Stimulated activated CD4-positive, alpha-beta T cell treated with anti-CD3 and anti-CD28 coated beads, Interleukin-12 subunit alpha, Interleukin-12 subunit beta, amount 100 ng/mL, for 24 hours (primary cell): ENCODE measurements at regions not wholly inside any gene's neighbourhood (a gene's known extent, or its start where the extent isn't known, plus 50 kb on each side); places are given as distances from the start of the nearest gene placed in this dataset.

Experiments used
- DNase-seq, 2 experiments: peaks; one replicate each; pipeline ENCODE4 v3.0.0-alpha.2; 2020; ENCODE audit warnings: low read depth in 2 of 2

DNA sequence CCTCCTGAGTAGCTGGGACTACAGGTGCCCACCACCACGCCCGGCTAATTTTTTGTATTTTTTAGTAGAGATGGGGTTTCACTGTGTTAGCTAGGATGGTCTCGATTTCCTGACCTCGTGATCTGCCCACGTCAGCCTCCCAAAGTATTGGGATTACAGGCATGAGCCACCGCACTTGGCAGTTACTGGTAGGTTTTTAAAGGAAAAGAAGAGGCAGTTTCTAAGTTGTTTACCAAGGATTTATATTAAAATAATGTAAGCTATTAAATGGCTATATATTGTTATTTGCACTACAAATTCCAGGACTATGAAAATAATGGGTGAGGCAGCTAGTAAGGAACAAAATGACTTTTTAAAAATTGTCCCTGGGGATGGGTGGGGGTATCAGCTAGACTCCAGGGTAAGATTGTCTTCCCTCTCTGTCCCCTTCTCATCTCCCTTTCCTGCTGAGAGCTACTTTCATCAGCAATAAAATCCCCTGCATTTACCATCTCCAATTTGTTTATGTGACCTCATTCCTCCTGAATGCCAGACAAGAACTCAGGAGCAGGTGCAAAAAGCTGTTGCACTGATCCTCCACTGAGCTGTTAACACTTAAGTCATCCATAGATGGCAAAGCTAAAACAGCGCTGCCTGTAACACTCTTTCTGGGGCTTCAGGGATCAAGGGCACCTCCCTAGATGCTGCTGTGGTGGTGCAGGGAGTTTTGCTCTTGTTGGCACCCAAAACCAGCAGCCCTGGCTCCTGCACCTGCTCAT is 165.2 kb downstream of the ZPLD1 start:
- no peak for DNase-seq

DNA sequence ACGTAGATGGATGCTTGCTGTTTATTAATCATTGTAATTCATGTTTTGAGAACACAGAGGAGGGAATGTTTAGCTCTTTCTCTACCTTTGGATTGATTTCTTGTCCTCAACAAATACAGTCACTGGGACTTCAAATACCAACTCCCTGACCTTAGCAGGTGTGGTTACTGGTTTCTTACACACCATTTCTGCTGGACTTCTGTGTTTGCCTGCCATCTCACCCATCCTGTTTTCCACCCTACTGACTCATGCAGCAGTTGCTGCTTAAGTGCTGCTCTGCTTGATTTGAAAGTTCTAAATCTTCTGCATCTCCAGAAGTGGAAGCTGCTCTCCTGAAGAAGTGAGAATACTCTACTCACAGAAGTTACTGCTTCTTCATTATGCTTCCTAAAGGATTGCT is 170.3 kb downstream of the ZPLD1 start:
- DNase-seq = no peak

DNA sequence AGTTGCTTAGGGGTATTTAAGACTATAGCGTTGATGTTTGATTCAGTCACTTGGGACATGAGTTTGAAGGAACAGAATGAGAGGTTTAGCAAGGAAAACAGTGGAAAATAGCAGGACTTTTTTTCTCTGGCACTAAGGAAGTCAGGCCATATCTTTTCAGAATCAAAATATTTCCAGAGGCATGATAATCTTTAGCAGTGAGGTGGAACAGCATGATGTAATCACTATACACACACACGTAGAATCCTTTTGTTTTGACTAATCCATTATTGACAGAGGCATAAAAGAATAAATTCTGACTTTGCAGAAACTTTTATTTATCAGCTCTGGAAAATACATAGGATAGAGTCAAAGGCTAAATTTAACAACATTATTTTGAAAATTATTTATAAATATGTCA is 174.1 kb downstream of the ZPLD1 start:
- DNase-seq = no peak

DNA sequence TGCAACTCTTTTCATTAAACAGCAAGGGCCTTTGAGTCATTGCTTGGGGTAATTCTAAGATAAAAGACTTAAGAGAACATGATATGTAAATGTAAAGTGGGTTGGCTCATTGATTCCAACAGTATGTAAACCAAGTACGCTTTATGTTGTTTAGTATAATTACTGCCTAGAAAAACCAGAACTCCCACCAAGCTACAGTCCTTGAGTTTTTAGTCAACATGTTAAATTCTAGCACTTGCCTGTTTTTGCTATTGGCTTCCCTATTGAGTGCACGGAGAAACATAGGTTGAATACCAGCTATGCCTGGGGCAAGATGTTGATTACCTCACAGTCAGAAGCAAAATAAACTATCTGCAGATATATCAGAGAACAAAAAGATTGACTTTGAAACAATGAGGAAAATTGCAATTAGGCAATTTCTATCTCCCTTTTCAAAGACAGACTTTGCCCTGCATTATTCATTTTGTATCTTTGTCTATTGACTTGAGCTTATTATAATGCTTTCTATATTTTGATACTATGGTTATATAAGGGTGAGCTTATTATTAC is 179.3 kb downstream of the ZPLD1 start:
- DNase-seq = no peak

DNA sequence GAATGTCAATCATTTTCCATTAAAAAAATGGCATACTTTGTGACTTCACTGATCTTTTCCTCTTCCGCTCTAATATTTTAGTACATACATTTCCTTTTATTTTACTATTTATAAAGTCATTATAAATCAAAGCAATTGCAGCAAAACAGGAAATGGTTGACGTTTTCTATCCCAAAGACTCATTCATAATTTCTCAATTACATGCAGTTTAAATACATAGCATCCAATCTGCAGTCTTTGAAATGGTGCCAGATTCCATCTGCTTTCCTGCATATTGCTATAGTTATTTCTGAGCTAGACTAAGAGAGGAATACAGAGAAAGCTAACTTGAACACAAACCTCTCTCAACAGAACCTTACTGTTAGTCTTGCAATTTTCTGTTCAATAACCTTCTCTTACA is 179.8 kb downstream of the ZPLD1 start:
- DNase-seq = no peak

DNA sequence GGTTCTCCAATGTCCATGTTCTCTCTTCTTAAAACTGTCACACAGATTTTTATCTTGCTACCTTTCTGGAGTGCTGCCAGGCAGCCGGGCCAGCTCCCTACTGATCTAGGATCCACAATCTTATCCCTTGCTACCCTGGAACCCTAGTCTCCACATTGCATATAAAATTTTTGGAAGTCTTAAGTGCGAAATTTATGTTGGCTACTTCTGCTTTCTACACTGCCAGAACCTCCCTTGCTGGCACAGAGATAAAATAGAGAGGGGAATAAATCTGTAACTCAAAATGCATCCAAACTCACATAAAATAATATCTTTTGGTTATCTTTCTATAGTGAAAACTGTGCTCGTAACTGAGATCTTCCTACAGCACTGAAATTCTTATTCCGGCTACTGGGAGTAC is 182.6 kb downstream of the ZPLD1 start:
- DNase-seq = no peak

DNA sequence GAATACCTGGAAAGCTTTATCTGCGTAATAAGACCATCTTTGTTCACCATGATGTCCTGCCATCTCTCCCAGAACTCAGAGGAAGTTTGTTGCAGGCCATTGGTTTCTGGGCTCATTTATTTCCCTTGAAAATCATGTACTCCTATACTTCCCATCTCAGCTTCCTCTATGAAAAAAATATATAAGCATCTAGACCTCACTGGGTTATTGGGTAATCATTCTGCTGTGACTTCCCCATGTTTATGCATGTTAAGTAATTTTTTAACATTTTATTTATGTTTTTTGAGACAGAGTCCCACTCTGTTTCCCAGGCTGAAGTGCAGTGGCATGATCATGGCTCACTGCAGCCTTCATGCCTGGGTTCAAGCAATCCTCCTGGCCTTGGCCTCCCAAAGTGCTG is 184.5 kb downstream of the ZPLD1 start:
- no peak for DNase-seq

DNA sequence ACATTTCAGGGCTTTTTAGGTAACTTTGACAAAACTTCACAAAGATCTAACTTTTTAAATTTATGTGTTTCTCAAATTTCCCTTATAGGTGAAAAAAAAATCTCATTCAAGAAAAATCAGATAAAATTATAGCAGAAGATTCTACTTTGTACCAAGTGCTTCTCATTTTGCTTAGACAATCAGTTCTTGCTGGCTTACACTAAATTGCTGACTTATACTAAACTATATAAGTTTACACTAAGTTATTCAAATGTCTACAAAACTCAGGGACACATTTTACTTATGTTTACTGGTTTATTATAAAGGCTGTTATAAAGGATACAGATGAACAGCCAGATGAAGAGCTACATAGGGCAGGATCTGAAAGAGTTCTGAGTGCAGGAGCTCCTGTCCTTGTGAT is 195.1 kb downstream of the ZPLD1 start:
- DNase-seq = no peak

DNA sequence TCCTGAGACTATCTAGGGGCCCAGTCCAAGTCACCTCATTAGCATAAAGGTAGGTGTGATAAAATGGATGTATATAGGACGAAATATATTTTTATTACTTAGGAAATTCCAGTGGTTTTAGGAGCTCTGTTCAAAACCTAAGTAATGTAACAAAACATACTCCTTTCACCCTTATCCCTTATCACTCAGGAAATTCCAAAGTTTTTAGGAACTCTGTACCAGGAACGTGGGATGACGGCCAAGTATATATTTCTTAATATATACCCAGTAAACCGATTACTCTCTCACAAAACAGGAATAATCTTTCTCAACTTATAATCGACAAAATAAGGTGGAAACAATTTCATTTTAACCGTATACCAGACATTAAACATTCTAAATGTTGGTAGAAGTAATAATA is 195.7 kb downstream of the ZPLD1 start:
- no peak for DNase-seq

DNA sequence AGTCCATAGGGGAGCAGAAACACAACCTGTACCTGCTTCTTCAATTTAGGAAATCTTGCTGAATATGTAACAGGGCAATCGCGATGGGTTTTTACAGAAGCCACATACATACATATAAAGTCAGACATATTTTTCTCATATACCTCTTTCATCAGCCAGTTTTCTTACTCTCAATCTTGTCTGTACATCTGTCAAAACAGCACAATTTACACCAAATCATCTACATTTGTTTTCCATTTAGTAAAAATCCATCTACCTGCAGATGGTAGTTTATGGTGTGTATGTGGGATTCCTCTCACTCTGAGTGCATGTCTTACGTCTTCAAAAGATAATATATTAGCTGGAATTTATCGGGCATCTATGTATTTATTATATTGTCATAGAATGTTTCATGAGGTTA is 208.7 kb downstream of the ZPLD1 start:
- DNase-seq = no peak

DNA sequence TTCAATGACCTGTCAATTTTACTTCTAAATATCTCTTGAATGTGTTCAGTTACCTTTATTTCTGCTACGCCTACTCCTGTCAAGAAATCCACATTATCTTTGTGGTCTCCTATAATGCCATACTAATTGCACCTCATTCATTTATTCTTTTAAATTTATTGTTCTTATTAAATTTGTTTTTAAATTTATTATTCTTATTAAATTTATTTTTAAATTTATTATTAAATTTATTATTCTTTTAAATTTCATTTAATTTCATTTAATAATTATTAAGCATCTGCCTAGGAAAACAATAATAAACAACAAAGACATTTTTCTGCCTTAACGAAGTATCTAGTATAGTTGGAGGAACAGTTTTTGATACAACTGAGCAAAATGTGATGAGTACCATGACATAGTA is 211.7 kb downstream of the ZPLD1 start:
- DNase-seq = no peak

DNA sequence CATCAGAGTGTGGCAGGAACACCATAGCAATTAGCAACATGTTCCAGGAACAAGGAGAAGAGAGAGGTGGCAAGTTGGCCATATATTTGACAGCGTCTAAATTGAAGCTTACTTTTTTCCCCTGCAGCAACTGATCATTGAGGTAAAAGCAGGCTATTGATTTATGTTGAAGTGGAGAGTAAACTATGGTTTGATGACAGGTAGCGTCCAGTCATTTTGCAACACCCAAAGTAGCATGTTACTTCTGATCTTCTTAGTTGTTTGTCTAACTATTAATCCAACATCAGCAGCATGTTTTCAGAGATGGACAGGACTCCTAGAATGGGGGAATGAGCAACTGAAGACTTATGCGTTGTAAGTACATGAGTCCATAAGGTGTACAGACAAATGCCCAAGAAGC is 225.8 kb downstream of the ZPLD1 start:
- DNase-seq = no peak

DNA sequence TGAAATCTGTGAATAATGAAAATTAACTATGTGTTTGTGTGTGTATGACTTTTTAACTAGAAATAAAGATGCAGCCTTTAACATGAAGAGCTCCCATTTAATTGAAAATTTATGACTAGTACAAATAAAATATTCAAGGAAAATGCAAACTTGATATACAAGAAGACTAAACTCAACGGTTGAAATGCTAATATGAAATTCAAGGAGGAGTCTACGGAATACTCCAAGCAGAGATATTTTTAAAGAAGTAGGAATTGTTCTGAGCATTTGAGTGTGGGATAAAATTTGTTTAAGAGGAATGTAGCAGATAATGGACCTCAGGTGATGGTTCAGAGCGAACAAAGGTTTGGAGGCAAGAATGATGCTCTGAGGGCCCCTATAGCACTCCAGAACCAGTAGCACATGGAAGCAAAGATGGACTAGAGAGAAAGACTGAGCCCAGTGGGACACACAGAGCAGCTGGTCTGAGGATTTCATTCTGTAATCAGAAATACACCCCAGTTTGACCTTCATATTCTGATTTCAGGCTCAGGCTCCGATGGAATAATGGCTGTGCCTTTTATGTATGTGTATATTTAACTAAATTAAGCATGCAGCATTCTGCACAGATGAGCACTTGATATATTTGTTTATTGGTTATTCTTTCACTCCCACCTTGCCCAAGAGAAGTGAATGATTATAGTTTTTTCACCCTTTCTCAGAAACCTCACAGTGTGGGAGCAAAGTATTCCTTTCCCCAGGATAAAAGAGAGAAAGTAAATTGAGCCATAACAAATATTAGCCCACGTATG is 227.1 kb downstream of the ZPLD1 start:
- DNase-seq = no peak

DNA sequence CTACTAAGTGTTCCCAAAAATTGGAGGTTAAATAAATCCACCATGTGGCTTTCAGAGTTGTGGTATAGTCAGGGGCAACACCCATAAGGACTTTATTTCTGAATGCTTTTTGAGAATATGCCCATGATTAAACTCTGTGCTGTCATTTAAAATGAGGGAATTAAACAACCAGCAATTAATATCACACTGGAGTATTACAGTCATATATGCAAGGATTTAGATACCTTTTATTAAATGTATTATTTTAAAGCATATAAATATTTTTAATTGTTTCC is 227.6 kb downstream of the ZPLD1 start:
- no peak for DNase-seq

DNA sequence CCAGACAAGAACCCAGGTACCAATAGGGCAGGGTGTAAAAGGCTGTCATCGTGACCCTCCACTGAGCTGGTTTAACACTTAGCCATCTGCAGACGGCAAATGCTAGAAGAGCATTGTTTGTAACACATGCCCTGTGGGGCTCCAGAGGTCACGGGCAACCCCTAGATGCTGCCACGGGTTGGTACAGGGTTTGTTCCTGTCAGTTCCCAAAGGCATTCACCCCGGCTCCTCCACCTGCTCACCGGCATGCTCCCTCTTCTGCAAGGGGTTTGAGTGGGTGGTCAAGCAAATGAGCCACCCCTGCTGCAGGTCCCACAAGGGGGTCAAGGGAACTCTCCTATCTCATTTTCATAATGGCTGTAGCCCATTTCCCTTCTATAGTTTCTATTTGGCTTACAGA is 229.3 kb downstream of the ZPLD1 start:
- DNase-seq = no peak

DNA sequence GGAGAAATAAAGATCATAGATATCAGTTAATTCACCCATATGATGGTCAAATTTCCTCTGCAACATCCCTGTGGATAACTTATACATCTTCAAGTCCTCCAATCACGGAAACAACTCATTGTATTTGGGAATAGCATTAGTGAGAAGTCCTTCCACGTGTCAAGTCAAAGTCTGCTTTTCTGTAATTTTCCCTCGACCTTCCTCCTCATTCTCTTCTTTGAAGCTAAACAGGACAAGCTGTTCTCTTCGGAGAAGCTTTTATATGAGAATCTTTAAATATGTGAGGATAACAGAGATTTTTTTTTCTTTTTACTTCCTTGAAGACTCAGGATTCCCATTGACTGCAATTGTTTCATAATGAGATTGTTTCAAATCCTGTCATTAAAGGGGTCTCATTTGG is 230.4 kb downstream of the ZPLD1 start:
- DNase-seq = no peak

DNA sequence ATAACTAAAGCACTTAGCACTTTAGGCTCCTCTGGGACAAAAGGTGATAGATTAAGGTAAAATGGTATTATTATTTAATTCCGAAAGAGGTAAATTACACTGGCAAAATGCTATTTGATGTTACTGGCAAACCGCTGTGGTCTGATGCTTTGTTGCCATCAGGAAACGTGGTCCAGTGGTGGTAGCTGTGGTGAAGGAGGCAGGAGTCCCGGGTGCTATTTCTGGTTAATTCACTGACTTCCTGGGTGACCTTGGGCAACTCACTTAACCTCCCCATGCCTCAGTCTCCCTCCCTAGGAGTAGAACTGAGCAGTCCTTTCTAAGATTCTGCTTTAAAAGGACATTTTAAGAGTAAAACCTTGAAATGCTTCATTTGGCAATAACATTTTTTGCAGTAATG is 233.4 kb downstream of the ZPLD1 start:
- no peak for DNase-seq

DNA sequence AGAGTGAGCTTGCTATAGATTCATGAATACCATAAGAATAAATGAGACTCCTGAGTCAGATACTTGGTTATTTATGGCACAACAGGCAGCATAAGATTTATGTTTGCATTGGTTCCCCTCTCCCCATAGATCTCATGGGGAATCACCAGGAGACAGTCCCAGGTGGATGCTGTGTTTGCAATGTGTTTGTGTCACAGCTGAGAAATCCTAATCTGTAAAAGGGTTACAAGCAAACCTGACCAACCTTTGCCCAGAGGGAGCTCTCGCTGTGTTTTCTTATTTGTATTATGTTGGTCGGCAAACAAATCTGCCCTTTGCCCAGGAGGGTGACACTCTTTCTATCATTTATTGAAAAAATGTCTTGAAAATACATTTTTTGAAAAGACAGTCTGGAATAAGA is 236.2 kb downstream of the ZPLD1 start:
- DNase-seq = no peak

DNA sequence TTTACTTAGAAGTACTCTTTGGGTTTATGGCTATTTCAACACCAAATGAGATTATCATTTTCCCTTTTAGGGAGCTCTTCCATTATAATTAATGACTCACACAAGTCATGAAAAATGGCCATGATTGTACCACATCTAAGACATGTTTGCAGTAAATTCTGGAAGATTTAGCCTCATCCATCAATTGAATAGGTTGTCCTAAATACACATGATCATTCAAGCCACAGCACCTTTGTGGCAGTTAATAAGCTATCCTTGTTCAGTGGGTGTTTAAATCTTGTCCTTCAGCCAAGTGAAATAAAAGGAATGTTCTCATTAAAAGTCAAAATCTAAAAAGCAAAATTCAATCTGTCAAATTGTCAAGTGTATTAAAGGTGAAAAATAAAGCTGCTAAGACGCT is 237.5 kb downstream of the ZPLD1 start:
- no peak for DNase-seq

DNA sequence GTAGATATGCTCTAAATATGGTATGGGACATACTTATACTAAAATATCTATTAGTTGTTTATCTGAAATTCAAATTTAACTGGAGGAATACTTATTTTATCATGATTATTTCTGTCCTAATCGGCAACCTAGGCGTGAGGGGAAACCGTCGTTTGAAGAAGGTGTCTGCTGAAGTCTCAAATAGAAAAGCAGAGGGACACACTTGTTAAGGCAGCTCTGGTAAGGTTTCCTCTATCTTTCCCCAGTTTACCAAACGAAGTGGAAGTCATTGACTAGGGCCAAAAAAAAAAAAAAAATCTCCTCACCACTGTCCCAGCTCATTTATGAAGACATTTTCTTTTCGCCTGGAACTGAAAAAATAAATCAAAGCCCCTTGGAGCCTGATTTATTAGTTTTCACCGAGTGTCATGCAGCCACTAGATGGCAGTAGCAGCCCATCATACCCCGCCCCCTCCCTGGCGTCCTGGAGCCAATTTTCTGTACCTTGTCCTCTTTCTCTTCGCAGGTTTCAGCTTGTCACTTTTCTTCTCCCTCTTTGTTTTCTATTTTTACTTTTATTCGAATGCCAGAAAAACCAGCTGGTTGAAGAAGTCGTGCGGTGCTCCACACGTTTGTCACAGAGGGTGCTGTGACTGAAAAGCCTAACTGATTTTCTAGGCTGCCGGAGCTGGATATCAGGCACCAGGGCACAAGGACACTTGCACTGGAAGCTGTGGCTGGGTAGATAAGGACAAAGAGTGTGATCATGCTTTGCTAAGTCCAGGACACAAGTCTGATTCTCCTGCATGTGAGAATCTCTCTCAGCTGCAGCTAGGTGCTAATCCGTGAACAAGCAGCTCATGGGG is 238.7 kb downstream of the ZPLD1 start:
- DNase-seq = peak; percentile 31 to 53

DNA sequence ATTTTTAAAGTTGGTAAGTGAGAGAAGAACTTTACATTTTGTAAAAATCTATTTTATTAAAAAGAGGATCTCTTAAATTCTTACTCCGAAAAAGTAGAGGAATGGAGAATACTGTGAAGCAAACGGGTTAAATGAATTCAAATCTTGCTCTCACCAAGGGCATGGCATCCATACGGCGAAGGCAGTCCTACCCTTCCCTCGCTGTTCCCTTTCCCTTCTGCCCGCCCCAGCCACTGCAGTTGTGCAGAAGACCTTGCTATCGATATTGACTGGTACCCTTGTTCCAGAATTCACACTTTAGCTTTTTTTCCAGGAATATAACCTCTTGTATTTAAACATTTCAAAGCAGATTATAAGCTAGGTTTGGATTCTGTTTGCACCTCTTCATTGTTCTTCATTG is 239.5 kb downstream of the ZPLD1 start:
- no peak for DNase-seq

DNA sequence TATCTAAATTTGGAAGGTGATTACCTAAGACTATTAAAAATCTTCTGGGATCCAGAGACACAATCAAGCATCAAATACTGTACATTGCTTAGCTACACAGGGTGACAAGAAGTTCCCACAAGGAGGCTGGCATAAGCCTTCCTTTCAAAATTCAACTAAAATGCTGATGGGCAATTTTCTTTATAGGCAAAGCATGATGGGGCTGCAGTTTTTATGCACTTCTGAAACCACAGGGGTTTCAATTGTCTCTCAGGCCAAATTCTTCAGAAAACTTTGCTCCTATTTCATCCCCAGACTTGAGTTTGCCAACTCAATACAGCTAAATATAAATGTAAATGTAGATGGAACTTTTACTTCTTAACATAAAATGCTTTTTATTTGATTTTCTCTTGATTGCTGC is 241.6 kb downstream of the ZPLD1 start:
- DNase-seq = no peak

DNA sequence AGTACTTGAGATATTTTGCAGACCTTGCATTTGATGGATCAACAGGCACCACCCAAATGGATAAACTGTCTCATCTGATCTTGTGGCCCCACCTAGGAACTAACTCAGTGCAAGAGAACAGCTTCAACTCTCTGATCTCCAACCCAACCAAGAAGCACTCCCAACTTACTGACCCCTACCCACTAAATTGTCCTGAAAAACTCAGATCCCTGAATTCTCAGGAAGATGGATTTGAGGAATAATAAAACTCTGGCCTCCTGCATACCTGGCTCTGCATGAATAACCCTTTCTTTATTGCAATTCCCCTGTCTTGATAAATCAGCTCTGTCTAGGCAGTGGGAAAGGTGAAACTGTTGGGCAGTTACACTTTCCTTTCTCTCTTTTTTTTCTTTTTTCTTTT is 247.9 kb downstream of the ZPLD1 start:
- DNase-seq = no peak
